Endothelial cell of umbilical vein (primary cell): ENCODE measurements at regions not wholly inside any gene's neighbourhood (a gene's known extent, or its start where the extent isn't known, plus 50 kb on each side); places are given as distances from the start of the nearest gene placed in this dataset.

Experiments
- BruUV-seq: library from RNA; stranded (reverse); fragments of 400-500 nt; replicated peaks from 2 replicates; lab custom pipeline; 2021; lab: Mats Ljungman, UMichigan
- CTCF ChIA-PET: fragments of 300-600, 350-600 bp; sonication (Branson Sonifier 250); formaldehyde crosslinking; loops from one replicate; lab custom pipeline; 2021; ENCODE audit warnings: antibody characterized with exemption, inconsistent platforms; lab: Charles Lee
- POLR2A ChIA-PET: fragments of 300-600, 350-600 bp; sonication (Branson Sonifier 250); formaldehyde crosslinking; loops from one replicate; lab custom pipeline; 2021; ENCODE audit warnings: antibody characterized with exemption, inconsistent platforms; lab: Charles Lee
- DNase-seq: peaks from one replicate; pipeline ENCODE4 v3.0.0-alpha.2; 2011; ENCODE audit warnings: low read depth, low spot score
- FAIRE-seq: peaks from 2 replicates; lab custom pipeline; 2011; peaks lifted over from hg19 to GRCh38; lab: Jason Lieb, UNC
- H2AFZ ChIP-seq: 2 replicates; pipeline ENCODE4 v1.6.0; 2012; ENCODE audit warnings: low read depth, low read length, control low read depth, inconsistent platforms
- H3K27ac ChIP-seq: 2 replicates; pipeline ENCODE4 v1.5.1; 2011; ENCODE audit warnings: low read depth, mild to moderate bottlenecking, control low read depth, low read length, moderate library complexity; ENCODE audit not compliant: insufficient read depth
- H3K27me3 ChIP-seq, 2 experiments: 2 replicates each; pipeline versions ENCODE4 v1.6.0 to v1.6.1; 2011; ENCODE audit warnings: low read length in 2 of 2, mixed read lengths in 1 of 2; ENCODE audit not compliant: control insufficient read depth in 2 of 2, insufficient read depth in 2 of 2
- H3K36me3 ChIP-seq, 2 experiments: 2 replicates in 1 of 2; 3 replicates in 1 of 2; pipeline ENCODE4 v1.5.1; 2011; ENCODE audit warnings: low read length in 2 of 2, mild to moderate bottlenecking in 1 of 2, moderate library complexity in 1 of 2; ENCODE audit not compliant: control insufficient read depth in 2 of 2, insufficient read depth in 2 of 2; ENCODE audit errors: extremely low read depth in 1 of 2
- H3K4me1 ChIP-seq: 3 replicates; pipeline ENCODE4 v1.5.1; 2011; ENCODE audit warnings: mild to moderate bottlenecking, low read length; ENCODE audit not compliant: control insufficient read depth, insufficient read depth; ENCODE audit errors: extremely low read depth
- H3K4me2 ChIP-seq: 2 replicates; pipeline ENCODE4 v1.6.1; 2011; ENCODE audit warnings: low read length, control low read depth, mixed read lengths; ENCODE audit not compliant: insufficient read depth
- H3K4me3 ChIP-seq, 3 experiments: fragments of 200-600 bp in 1 of 3; sonication (generic), shearing (Covaris generic) in 1 of 3; replicated peaks in 1 of 3; 2 replicates each; pipeline ENCODE4 v1.5.1; 2011 to 2016; ENCODE audit warnings: control low read depth in 3 of 3, low read length in 3 of 3, mild to moderate bottlenecking in 2 of 3, inconsistent platforms in 1 of 3, low read depth in 1 of 3, moderate library complexity in 1 of 3; ENCODE audit not compliant: insufficient read depth in 1 of 3
- H3K79me2 ChIP-seq: 2 replicates; pipeline ENCODE4 v1.6.0; 2012; ENCODE audit warnings: low read length, inconsistent platforms; ENCODE audit not compliant: control insufficient read depth, insufficient read depth
- H3K9ac ChIP-seq: replicated peaks from 2 replicates; pipeline ENCODE3; 2011; ENCODE audit warnings: low read length, control low read depth; ENCODE audit not compliant: insufficient read depth; ENCODE audit errors: extremely low read depth
- H3K9me1 ChIP-seq: replicated peaks from 3 replicates; pipeline ENCODE4 v1.6.0; 2011; ENCODE audit warnings: mild to moderate bottlenecking, low read length; ENCODE audit not compliant: control insufficient read depth, insufficient read depth; ENCODE audit errors: extremely low read depth
- H3K9me3 ChIP-seq: replicated peaks from 2 replicates; pipeline ENCODE4 v1.5.1; 2012; ENCODE audit warnings: low read length, inconsistent platforms; ENCODE audit not compliant: control insufficient read depth, insufficient read depth
- H4K20me1 ChIP-seq: replicated peaks from 2 replicates; pipeline ENCODE3; 2011; ENCODE audit warnings: mild to moderate bottlenecking, low read length; ENCODE audit not compliant: control insufficient read depth, insufficient read depth; ENCODE audit errors: extremely low read depth
- CTCF ChIP-seq, 2 donors: IDR thresholded peaks; 1 replicate in 1 of 2; 2 replicates in 1 of 2; pipeline ENCODE4 v1.5.1; 2011; ENCODE audit warnings: low read length in 2 of 2, mild to moderate bottlenecking in 2 of 2, moderate library complexity in 2 of 2, control low read depth in 1 of 2, inconsistent platforms in 1 of 2, low read depth in 1 of 2; ENCODE audit not compliant: insufficient read depth in 1 of 2; ENCODE audit errors: extremely low read depth in 1 of 2
- EZH2 ChIP-seq: IDR thresholded peaks from 2 replicates; pipeline ENCODE4 v1.6.1; 2012; ENCODE audit warnings: borderline replicate concordance, low read depth, mild to moderate bottlenecking, moderate library complexity, low read length, inconsistent platforms; ENCODE audit not compliant: severe bottlenecking
- FOS ChIP-seq: IDR thresholded peaks from 2 replicates; pipeline ENCODE4 v1.6.1; 2011; ENCODE audit warnings: mild to moderate bottlenecking, low read length, moderate library complexity, borderline replicate concordance; ENCODE audit not compliant: insufficient read depth
- GATA2 ChIP-seq: IDR thresholded peaks from 2 replicates; pipeline ENCODE4 v1.7.0; 2011; ENCODE audit warnings: low read depth, mild to moderate bottlenecking, moderate library complexity, mixed read lengths, low read length; ENCODE audit not compliant: insufficient read length, insufficient read depth
- JUN ChIP-seq: IDR thresholded peaks from 2 replicates; pipeline ENCODE4 v1.6.1; 2011; ENCODE audit warnings: borderline replicate concordance, low read depth; ENCODE audit not compliant: insufficient read length, insufficient read depth
- MAX ChIP-seq: IDR thresholded peaks from 2 replicates; pipeline ENCODE4 v1.6.1; 2011; ENCODE audit not compliant: insufficient read depth, insufficient read length
- MYC ChIP-seq: IDR thresholded peaks from one replicate; pipeline ENCODE4 v1.6.1; 2011; ENCODE audit warnings: mild to moderate bottlenecking, low read depth, low read length
- POLR2A ChIP-seq: IDR thresholded peaks from 2 replicates; pipeline ENCODE4 v1.6.1; 2012; ENCODE audit warnings: low read depth, mild to moderate bottlenecking, control low read depth, low read length
- POLR2AphosphoS5 ChIP-seq: IDR thresholded peaks from 2 replicates; pipeline ENCODE4 v1.6.1; 2012; ENCODE audit warnings: low read depth, mild to moderate bottlenecking, control low read depth, low read length, moderate library complexity; ENCODE audit not compliant: insufficient read depth
- dilution Hi-C: fragments of 300-500 bp; cut with MboI; formaldehyde crosslinking; loops from one replicate; pipeline ENCODE4 v1.15.0; 2019; ENCODE audit warnings: low sequenced_read_pairs; ENCODE audit not compliant: extremely low pct_ligation_motif_present
- intact Hi-C: fragments of 100-400 bp; cut with micrococcal nuclease; formaldehyde crosslinking; loops from one replicate; pipeline ENCODE4 v1.10.0; 2022

GRCh38 chr3:81426826-81427577, 334.4 kb downstream of the GBE1 start:
- TF ChIP-seq FOS = no peak
- TF ChIP-seq CTCF (IDR thresholded peaks at IDR 0.05; ENCODE audit: extremely low read depth in 1 of 2, insufficient read depth in 1 of 2, low read depth in 1 of 2, low read length in 2 of 2) = no peak
- no peak for TF ChIP-seq JUN
- no peak for TF ChIP-seq MYC
- no peak for TF ChIP-seq EZH2
- TF ChIP-seq GATA2 = no peak
- no peak for TF ChIP-seq POLR2AphosphoS5
- TF ChIP-seq POLR2A = no peak
- TF ChIP-seq MAX = no peak
- CTCF ChIA-PET = interaction anchor here (1.4 to 2.3 kb wide), 4 partner anchors 24 to 125 kb away, joined by 3 to 9 read pairs (median 6); no protein-coding TSS in a partner anchor
- H3K9me3 ChIP-seq = no peaks in the 10 kb centered on the region
- H3K9me1 ChIP-seq = no peaks in the 10 kb centered on the region
- no peak overlapping the region for H3K4me2 ChIP-seq
- no peaks in the 10 kb centered on the region for H4K20me1 ChIP-seq
- FAIRE-seq (no peak), DNase-seq (no peak)
- POLR2A ChIA-PET = interaction anchor here (0.5 kb wide), 1 partner anchor 767 kb away, joined by 3 read pairs; no protein-coding TSS in a partner anchor
- dilution Hi-C loops = no loop called here
- intact Hi-C loops = loop anchor here (10.0 kb wide), 1 partner anchor 298 kb away; no protein-coding TSS in a partner anchor
- no peaks in the 10 kb centered on the region for H3K36me3 ChIP-seq
- no TSS peak for BruUV-seq
- H3K4me1 ChIP-seq = peaks cover 27% of the 10 kb centered on the region
- H3K4me3 ChIP-seq = no peak overlapping the region
- no peak overlapping the region for H3K9ac ChIP-seq
- peak overlapping the region; percentile 97 for H3K27ac ChIP-seq
- H3K27me3 ChIP-seq = no peaks in the 10 kb centered on the region
- H3K79me2 ChIP-seq = no peaks in the 10 kb centered on the region
- no peak overlapping the region for H2AFZ ChIP-seq
